ENCODE measurements at regions not wholly inside any gene's neighbourhood (a gene's known extent, or its start where the extent isn't known, plus 50 kb on each side); places are given as distances from the start of the nearest gene placed in this dataset.
A peak's percentile ranks its signal among the peaks of the same experiment; 100 is the strongest.

DNA sequence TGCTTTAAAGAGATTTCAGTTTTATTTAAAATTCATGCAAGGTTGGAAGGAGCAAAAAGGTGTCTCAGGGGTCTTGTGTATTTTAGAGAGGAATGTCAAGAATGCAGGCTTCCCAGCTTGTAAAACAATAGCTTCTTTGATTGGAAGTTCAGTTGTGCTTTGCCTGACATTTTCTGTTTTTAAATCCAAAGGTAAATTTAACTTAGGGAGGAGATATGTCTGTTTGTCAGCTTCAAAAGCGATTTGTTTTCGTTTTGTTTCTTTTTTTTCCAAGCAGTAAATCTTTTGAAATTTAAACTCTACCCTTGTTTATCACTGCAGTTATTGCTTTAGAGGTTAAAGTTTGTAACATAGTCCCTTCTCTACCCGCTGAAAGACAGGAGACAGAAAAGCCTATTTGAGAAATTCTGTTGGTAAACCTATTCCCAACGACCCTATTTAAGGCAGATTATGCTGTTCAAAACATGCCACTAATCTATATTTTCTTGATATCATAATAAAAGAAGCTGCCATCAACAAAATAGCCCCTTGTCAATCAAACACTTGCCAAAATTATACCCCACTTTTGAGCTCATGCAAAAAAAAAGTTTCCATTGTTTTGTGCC, 639.6 kb downstream of the IRS1 start:
- DNase-seq (no peak), ATAC-seq (peak; percentile 61 to 83 (median 76))
- Histone ChIP-seq H3K9me3 (no peaks in the 10 kb centered on the region), H3K4me3 (peak overlapping the region in 2 of 3 donors; percentile 9 to 11), H3K36me3 (no peaks in the 10 kb centered on the region), H3K27me3 (no peaks in the 10 kb centered on the region), H3K27ac (peak overlapping the region in 2 of 3 donors; percentile 41 to 47), H3K4me1 (peaks cover 0 to 9% (median 0%) of the 10 kb centered on the region in 4 donors)
- TF ChIP-seq, protein P1, sequence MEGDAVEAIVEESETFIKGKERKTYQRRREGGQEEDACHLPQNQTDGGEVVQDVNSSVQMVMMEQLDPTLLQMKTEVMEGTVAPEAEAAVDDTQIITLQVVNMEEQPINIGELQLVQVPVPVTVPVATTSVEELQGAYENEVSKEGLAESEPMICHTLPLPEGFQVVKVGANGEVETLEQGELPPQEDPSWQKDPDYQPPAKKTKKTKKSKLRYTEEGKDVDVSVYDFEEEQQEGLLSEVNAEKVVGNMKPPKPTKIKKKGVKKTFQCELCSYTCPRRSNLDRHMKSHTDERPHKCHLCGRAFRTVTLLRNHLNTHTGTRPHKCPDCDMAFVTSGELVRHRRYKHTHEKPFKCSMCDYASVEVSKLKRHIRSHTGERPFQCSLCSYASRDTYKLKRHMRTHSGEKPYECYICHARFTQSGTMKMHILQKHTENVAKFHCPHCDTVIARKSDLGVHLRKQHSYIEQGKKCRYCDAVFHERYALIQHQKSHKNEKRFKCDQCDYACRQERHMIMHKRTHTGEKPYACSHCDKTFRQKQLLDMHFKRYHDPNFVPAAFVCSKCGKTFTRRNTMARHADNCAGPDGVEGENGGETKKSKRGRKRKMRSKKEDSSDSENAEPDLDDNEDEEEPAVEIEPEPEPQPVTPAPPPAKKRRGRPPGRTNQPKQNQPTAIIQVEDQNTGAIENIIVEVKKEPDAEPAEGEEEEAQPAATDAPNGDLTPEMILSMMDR (IDR thresholded peaks at IDR 0.05) = no peak
- TF ChIP-seq POLR2A (IDR thresholded peaks at IDR 0.05) = no peak
- 25% methylated on average over 4 of the region's 4 CpGs for WGBS (ENCODE audit: insufficient coverage, low coverage, low lambda C conversion rate, missing lambda C conversion rate)
- intact Hi-C loops (cut with DNase I) = no loop called here

DNA sequence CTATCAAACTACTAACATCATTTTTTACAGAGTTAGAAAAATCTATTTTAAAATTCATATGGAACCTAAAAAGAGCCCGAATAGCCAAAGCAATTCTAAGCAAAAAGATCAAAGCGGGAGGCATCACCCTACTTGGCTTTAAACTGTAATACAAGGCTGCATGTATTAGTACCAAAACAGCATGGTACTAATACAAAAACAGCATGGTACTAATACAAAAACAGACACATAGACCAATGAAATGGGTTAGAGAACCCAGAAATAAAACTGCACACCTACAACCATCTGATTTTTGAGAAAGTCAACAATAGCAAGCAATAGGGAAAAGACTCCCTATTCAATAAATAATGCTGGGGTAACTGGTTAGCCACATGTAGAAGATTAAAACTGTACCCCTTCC, 640.7 kb downstream of the IRS1 start:
- no peak for DNase-seq
- TF ChIP-seq, protein P1 (IDR thresholded peaks at IDR 0.05) = no peak
- no peak for TF ChIP-seq POLR2A (IDR thresholded peaks at IDR 0.05)
- Histone ChIP-seq H3K9me3 (no peaks in the 10 kb centered on the region), H3K4me3 (no peak overlapping the region), H3K27me3 (no peaks in the 10 kb centered on the region), H3K27ac (no peak overlapping the region), H3K36me3 (no peaks in the 10 kb centered on the region), H3K4me1 (peaks cover 0 to 9% (median 0%) of the 10 kb centered on the region in 4 donors)
- no peak for ATAC-seq
- WGBS (ENCODE audit: insufficient coverage, low coverage, low lambda C conversion rate, missing lambda C conversion rate) = 88% methylated on average over 2 of the region's 2 CpGs
- intact Hi-C loops (cut with DNase I) = no loop called here

DNA sequence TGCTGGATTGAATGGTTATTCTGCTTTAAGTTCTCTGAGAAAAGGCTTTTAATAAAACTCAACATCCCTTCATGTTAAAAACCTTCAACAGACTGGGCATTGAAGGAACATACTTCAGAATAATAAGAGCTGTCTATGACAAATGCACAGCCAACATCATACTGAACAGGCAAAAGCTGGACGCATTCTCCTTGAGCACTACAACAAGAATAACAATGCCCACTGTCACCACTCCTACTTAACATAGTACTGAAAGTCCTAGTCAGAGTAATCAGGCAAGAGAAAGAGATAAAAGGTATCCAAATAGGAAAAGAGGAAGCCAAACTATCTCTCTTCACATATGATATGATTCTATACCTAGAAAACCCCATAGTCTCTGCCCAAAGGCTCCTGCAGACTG, 641.4 kb downstream of the IRS1 start:
- TF ChIP-seq, protein P1 (IDR thresholded peaks at IDR 0.05) = no peak
- no peak for TF ChIP-seq POLR2A (IDR thresholded peaks at IDR 0.05)
- ATAC-seq = no peak
- DNase-seq = no peak
- Histone ChIP-seq H3K27ac (no peak overlapping the region), H3K9me3 (no peaks in the 10 kb centered on the region), H3K27me3 (no peaks in the 10 kb centered on the region), H3K36me3 (no peaks in the 10 kb centered on the region), H3K4me3 (no peak overlapping the region), H3K4me1 (peaks cover 0 to 9% (median 0%) of the 10 kb centered on the region in 4 donors)
- intact Hi-C loops (cut with DNase I) = no loop called here
- 69% methylated on average over 1 of the region's 1 CpG for WGBS (ENCODE audit: insufficient coverage, low coverage, low lambda C conversion rate, missing lambda C conversion rate)

DNA sequence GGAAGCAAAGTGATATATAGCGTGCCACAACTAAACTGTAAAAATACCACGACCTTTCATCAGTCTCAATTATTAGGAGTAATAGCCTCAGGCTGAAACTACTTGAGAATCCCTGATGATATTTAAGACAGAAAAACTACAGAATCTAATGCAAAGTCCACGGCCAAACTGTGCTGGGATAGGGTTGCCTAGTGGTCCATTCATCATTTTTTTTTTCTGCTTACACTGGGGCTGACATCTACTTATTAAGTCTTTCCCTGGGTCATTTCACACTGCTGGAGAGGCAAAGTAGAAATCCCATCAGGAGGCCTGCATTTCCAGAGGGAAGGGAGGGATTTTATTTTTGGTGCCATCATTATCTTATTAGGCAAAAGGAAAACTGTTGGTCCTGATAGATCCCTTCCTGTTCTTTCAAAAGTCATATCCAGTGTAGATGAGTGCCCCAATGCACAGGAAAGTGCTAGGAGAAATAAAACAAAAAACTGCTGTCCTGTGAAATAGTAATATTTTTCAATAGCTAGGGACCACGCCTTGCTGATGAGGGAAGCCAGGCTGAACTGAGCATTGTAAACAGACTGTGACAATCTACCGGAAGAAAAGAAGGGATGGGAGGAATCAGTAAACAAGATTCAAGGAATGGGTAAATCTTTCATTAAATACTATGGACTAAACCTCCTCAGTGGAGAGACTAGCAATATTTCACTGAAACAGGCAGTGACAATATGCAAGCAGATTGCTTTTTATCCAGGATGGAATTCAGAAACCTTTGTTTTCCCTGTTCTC, 644.3 kb downstream of the IRS1 start:
- H3K36me3 ChIP-seq = no peaks in the 10 kb centered on the region
- WGBS (ENCODE audit: insufficient coverage, low coverage, low lambda C conversion rate, missing lambda C conversion rate) = 63% methylated on average over 5 of the region's 5 CpGs
- H3K9me3 ChIP-seq = no peaks in the 10 kb centered on the region
- no peak for ATAC-seq
- H3K4me3 ChIP-seq = no peak overlapping the region
- no peaks in the 10 kb centered on the region for H3K27me3 ChIP-seq
- intact Hi-C loops (cut with DNase I) = no loop called here
- TF ChIP-seq POLR2A (IDR thresholded peaks at IDR 0.05) = no peak
- TF ChIP-seq, protein P1 (IDR thresholded peaks at IDR 0.05) = no peak
- H3K4me1 ChIP-seq = peaks cover 0 to 9% (median 0%) of the 10 kb centered on the region in 4 donors
- no peak overlapping the region for H3K27ac ChIP-seq
- DNase-seq = no peak
